ENCODE measurements at regions not wholly inside any gene's neighbourhood (a gene's known extent, or its start where the extent isn't known, plus 50 kb on each side); places are given as distances from the start of the nearest gene placed in this dataset.

DNA sequence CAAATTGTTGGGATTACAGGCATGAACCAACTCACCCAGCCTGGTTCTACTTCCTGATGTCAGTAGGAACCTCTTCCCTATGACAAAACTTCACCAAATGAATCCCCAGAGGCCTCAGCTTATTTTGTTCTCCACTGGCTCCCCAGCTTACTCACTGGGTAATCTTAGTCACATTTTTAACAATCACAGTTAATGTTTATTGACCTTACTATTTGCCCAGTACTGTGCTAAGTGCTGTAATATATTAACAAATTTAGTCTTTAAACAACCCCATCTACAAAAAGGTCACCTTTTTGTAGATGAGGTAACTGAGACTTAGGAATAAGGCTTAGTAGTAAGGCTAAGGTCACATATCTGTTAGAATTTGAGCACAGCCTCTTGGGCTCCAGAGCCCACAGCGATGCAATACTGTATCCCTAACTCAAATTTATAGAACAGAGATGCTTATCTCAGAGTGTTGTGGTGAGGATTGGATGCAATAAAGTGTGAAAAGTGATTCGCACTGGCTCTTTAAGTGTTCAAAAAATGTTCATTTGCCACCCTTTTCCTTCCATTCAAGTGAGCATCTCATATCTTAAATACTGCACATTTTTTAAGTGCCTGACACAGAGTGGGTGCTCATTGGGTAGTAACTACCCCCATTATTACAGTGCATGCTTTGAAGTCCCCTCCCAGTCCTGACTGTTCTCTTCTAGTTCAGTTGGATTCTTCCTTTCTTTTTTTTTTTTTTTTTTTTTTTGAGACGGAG lies 146.4 kb upstream of the ARHGAP5 start:
- no peak for TF ChIP-seq HDAC2 (IDR thresholded peaks at IDR 0.05)
- no peak for TF ChIP-seq POLR2A (IDR thresholded peaks at IDR 0.05; ENCODE audit: low read length)
- TF ChIP-seq EP300 (IDR thresholded peaks at IDR 0.05) = 0 out of 5 replicates have a peak, but pooled peaks have one; percentile 12 to 17
- TF ChIP-seq, protein P1, sequence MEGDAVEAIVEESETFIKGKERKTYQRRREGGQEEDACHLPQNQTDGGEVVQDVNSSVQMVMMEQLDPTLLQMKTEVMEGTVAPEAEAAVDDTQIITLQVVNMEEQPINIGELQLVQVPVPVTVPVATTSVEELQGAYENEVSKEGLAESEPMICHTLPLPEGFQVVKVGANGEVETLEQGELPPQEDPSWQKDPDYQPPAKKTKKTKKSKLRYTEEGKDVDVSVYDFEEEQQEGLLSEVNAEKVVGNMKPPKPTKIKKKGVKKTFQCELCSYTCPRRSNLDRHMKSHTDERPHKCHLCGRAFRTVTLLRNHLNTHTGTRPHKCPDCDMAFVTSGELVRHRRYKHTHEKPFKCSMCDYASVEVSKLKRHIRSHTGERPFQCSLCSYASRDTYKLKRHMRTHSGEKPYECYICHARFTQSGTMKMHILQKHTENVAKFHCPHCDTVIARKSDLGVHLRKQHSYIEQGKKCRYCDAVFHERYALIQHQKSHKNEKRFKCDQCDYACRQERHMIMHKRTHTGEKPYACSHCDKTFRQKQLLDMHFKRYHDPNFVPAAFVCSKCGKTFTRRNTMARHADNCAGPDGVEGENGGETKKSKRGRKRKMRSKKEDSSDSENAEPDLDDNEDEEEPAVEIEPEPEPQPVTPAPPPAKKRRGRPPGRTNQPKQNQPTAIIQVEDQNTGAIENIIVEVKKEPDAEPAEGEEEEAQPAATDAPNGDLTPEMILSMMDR (IDR thresholded peaks at IDR 0.05) = no peak
- TF ChIP-seq RCOR1 (IDR thresholded peaks at IDR 0.05; ENCODE audit: low read depth, low read length) = no peak
- no peak for TF ChIP-seq PHF8 (IDR thresholded peaks at IDR 0.05; ENCODE audit: borderline replicate concordance, low read depth)
- TF ChIP-seq RFX5 (IDR thresholded peaks at IDR 0.05) = no peak
- no peak for TF ChIP-seq EHMT2 (IDR thresholded peaks at IDR 0.05; ENCODE audit: low read depth)
- peak; percentile 72; the same call in 1 of the 2 replicates for TF ChIP-seq GATA3 (IDR thresholded peaks at IDR 0.05; ENCODE audit: borderline replicate concordance)
